Stimulated activated CD4-positive, alpha-beta T cell treated with anti-CD3 and anti-CD28 coated beads, Interleukin-2, amount 100 ng/mL, for 4 hours (primary cell): ENCODE measurements at regions not wholly inside any gene's neighbourhood (a gene's known extent, or its start where the extent isn't known, plus 50 kb on each side); places are given as distances from the start of the nearest gene placed in this dataset.

ENCODE experiments used
- DNase-seq: peaks from one replicate; pipeline ENCODE4 v3.0.0-alpha.2; 2020; ENCODE audit warnings: low read depth

DNA sequence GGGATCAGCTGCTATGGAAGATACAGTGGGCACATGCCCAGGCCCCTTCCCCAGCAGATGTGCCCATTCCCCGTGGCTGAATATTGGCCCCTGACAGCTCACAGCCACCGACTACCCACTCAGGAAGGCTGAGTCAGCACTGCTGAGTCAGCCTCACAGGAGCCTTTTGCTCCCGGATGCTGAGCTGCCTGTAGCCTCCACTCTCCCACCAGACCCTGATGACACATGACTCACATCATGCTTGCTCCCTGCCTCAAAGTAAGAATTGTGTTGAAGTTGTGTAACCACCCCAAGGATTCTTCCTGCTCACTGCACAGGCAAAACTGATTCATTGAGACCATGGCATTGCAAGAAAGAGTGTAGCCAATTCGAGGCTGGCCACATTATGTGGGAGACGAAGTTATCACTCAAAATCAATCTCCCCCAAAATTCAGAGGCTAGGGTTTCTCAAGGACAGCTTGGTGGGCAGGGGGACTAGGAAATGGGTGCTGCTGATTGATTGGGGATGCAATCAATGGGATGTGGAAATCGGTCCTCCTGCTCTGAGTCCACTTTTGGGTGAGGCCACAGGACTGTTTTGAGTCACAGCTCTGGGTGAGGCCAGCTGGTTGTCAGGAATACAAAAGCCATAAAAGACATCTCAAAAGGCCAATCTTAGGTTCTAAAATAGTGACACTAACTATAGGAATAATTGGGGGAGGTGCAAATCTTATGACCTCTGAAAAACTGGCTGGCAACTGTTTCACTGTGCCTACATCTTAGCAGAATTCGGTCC is 556.6 kb upstream of the CDH4 start:
- DNase-seq: no peak

DNA sequence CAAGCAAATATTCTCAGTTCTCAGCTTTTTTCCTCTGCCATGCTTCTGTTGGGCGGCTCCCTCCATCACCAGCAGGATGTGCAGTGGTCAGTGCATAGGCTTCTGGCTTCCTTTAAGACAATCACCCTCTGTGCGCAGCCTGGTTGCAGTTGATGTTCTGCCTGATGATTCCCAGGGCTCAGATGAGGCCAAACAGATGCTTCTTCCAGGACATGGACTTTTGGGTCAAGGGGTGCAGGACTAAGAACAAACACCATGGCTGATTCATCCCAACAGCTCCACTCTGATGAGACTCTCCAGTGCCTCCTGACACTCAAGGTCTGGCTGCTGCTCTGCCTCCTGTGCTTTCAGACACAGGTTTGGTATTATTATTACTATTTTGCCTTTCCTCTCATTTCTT is 554.8 kb upstream of the CDH4 start:
- no peak for DNase-seq

DNA sequence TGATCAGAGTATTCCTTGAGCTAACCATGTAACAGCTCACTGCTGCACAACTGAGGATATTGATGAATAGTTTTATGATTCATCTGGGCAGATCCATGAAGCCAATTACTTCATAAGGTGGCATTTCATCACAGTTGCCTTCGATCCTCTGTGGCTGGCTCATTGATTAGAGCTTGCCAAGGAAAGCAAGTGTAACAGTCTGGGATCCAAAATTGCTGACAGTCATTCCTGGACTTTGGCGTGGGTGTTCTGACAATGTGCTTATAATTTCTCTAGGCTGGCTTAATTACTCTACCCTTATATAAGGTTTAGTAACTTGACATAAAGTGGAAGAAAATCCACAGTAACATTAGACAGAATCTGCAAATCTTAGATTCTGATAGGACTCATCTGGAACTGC is 551.3 kb upstream of the CDH4 start:
- no peak for DNase-seq

DNA sequence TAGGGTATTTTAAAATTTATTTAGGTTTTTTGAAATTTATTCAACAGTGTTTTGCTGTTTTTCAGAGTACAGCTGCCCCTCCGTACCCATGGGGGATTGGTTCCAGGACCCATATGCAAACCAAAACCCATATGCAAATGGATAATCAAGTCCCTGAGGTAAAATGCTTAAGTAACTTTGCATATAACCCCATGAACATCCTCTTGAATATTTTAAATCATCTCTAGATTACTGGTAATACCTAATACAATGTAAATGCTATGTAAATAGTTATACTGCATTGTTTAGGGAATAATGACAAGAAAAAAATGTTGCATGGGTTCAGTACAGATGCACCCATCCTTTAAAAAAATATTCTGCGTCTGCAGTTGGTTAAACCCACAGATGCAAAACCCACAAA is 547.9 kb upstream of the CDH4 start:
- DNase-seq: no peak

DNA sequence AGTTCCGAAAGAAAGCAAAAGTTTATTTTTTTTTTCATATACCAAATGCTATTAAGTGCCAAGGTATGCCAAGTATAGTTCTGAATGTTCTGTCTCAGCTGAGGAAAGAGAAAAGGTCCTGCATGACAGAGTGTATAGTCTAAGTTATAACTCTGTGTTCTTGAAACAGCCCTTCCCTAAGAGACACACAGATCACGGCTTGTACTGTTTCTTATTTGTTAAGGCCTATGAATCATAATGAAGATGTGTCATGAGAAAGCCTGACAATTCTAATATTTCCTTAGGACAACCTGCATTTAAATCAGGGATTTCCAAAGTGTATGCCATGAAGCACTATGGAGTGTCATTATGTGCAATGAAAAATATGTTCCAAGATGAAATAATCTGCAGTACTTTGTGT is 538.7 kb upstream of the CDH4 start:
- DNase-seq: no peak

DNA sequence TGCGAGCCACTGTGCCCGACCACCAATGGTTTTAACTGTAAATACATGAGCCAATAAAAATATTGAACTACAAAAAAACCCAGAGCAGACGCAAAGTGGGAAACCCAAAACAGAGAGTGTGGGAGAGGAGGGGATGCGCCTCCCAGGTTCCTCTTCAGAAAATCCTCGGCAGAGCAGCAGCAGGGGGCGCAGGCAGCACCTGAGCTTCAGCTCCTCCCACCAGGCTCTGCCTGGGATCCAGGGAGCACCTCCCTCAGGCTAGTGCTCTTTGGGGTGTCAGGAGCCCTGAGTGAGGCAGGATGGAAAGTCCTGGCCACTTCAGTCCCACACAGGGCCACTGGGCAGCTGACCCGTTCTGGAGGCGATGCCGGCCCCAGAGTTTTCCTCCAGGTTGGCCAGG is 536.9 kb upstream of the CDH4 start:
- DNase-seq: no peak

DNA sequence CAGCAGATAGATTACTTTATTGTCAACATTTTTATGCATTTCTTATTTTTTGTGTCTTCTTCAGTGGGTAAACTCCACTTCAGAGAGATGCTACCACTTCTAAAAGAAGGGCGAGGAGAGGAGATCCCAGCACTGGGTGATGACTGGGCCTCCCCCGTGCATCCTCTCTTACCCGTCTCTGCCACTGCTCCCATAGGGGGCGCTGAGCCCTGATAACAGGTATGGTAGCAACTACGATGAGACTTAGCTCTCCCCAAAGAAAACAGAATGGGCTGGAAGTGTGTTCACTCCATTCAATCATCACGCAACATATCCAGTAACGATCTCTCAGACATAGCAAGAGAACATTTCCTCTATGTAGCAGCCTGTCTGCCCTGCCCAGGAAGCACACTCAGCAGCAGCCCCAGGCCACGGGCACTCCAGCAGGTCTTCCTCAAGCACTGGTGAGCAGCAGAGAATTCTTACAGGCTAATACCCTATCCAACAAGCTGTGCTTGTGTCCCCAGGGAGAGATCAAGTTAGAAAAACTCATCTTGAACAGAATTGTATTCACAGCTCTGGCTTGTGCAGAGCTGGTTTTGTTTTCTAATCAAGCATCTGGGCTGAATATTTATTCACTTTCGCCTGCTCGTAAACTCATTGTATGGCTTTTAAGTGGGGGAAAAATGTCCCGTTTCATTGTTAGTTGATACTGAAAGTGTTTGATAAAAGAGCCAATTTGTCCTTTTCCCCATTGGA is 533.1 kb upstream of the CDH4 start:
- DNase-seq: no peak

DNA sequence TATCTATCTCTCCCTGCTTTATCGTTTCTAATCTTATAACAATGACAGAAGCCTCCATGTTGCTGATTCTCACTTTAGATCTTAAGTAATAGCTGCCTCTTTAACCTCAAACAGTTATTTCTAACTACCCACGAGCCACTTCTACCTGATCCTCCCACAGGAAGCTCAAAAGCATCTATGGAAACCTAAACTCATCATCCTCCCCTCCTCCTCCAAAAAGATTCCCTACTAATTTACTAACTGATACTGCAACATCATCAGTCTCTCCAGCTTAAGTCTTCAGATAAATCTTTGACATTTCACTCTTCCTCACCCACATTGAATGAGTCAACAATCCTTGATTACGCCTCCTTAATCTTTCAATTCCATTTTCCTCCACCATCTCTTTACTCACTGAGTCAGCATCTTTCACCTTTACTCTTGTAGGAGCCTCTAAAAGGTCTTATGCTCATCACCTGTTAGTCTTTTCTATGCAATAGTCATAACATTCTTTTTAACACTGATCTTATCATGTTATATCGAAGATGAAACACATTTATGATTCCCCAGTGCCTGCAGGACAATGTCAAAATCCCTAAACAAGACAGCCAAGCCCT is 526.7 kb upstream of the CDH4 start:
- no peak for DNase-seq

DNA sequence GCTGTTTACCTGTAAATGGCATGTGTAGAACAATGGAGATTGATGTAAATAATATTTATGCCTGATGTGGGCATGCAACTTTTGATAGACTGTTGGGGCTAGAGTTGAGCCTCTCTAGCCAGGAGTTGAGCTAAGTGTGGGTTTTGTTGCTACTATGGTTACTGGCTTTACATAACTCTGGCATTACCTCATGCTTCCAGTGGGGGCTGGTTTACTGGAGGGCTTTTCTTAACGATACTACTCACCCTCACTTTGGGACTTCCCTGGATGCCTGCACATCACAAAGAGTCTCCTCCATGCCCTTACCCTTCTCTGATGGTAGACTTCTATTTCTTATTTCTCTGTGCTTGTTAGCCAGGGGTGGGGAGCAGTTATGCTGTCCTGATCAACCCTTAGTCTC is 524.6 kb upstream of the CDH4 start:
- no peak for DNase-seq

DNA sequence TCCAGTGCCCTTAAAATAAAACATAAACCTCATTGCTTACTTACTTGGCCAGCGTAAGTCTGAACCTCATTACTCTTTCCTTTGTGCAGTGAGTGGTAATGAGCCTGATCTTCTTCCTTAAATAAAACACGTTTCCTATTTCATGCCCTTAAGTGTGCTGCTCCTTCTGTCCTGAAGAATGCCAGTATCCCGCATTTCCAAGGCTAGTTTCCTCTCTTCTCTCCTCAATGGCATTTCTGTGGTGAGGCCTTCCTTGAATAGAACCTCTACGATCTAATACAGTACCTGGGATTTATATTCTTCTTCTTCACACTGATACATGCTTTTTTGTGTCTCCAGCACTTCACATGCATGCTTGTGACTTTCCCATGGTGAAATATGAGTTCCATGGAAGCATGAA is 523.4 kb upstream of the CDH4 start:
- no peak for DNase-seq

DNA sequence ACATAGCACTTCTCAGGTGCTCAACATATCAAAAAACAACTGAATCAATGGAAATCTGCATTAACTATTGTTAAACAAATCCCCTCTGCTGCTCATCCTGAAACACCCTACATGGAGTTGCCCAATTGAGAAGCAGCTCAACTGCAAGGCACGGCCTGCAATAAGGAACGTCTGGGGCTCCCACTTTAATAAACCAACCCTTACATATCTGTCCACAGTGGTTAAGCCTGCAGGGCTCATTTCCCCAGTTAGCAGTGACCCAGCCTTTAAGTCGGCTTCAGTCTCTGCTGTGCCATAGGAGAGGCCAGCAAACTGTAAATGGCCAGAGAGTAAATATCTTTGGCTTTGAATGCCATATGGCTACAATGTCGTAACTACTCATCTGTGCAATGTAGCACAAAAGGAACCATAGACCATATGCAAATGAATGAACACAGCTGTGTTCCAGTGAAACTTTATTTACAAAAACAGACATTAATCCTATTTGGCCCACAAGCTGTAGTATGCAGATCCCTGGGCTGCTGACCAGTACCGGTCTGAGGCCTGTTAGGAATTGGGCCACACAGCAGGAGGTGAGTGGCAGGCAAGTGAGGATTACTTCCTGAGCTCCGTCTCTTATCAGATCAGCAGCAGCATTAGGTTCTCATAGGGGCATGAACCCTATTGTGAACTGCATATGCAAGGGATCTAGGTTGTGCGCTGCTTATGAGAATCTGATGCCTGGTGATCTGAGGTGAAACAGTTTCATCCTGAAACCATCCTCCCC is 522.7 kb upstream of the CDH4 start:
- DNase-seq: no peak

DNA sequence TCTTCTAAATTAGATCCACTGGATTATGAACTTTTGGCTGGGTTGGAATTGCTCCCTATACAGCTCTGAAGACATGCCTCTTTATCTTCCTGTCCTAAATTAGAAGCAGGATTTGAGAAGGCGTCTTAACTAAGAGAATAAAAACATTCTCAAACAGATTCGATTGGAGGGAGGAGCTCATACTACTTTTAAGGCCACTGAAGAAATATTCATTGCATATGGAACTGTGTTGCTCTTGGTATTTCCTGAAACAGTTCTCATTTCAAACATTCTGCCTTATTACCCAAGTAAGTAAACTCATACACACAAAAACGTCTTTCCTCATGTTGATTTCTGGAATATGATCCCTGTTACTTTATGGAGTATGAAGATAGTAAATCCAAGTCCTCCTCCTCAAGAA is 519.7 kb upstream of the CDH4 start:
- DNase-seq: no peak

DNA sequence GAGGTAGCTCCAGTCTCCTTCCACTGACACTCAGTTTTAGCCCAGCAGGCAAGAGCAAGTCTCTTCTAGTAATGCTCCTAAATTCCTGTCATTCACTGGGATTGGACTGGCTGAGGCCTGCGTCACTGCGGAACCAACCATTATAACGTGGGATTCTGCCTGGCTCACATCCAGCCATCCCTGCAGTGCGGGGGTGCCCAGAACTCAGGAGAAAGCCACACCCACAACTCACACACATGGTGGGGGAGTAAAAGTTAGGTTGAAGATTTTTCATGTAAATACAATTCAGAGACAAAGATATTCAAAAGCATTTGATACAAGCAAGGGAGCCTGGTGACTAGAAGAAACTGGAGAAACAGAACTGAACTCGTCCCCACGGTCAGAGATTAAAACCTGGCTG is 504.0 kb upstream of the CDH4 start:
- no peak for DNase-seq

DNA sequence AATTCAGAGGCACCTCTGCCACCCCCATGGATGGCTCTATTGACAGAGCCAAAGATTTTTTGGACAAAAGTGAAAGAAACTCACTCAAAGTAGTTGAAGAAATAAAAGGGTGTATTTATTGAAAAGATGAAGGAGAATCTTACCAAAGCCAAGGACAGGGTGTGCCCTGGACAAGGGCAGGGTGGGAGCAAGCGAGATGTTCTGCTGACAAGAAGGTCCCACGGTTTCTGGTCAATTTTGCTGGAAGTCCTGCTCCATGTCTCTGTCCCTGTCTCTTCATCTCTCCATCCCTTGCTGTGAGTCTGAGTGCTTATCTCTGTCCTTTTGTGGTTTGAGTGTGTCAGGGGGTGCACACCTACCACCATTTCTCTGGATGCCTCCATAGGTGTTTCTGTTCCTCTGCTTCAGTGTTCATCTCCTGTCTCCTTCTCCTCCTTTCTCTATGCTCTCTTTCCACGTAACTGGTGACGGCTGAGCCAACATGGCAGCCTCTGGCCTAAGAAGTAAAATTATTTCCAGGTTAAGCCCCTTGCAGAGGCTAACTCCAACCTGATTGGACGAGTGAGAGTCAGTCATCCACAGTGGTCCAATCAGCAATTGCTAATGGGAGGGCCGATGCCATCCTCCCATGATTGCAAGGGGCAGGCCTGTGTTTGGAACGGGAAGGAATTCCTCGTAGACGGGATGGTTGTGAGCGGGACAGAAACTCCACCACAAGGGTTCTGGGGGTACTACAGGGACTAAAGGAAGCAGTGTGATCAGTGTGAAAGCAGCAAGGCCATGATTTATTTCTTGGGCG is 502.1 kb upstream of the CDH4 start:
- no peak for DNase-seq

DNA sequence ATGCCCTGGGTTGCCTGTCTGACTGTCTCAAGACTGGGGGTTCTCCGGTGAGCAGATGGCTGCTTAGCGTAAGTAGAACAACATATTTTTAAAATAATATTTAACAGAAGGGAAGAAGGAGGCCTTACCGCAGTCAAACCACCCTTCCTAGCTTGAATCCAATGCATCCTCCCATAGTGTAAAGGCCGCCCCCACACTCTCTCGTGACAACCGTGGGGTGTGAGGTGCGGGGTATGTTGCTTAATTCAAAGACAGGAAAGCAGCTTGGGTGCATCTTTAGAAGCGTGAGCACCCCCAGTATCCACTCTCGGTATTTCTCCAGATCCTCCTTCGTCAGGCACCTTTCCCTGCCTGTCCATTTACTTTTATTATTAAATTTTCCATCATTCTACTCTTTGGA is 501.2 kb upstream of the CDH4 start:
- no peak for DNase-seq

DNA sequence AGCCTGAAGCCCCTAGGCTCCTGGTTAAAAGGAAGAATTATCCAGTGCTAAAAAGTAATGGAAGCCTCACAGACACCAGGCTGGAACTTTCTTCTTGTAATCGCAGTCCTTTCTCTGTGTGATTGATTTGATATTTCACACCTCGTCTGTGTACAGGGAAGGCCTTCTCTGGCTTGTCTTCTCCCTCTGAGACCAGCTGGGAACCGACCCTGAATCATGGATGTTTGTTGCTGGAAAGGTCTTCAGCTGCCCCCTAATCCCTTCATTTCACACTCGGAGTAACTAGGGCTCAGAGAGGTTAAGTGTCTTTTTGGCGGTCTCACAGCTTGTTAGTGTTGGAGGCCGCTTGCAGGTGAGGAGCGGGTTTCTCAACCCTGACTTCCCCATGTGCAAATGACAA is 500.2 kb upstream of the CDH4 start:
- no peak for DNase-seq

DNA sequence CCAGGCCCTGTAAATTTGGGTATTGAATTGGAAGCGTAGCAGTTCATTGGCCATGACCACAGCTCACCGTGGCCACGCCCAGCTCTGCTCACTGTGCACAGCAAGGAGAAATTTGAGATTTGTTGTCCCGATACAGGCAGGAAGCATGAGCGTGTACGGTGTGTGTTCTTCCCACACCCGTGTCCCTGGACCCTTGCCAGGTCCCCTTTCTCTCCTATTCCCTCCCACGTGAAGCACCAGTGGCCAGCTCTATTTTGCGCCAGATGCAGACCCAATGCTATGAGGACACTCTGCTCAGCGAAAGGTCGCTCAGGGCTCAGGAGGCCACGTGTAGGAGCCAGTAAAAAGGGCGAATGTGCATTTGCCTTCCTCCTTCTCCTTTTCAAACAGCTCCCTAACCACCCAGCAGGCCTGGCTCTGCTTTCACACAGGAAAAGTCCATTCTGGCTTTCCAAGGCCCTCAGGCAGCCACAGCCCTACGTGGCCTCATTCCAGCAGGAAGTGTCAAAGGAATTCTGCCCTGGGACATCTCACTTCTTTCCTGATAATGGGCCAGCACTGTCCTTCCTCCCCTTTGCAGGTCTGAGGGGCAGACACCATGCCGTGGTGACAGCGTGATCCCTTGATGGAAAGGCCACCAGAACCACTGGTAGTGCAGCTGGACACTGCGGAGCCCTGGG is 499.2 kb upstream of the CDH4 start:
- no peak for DNase-seq

DNA sequence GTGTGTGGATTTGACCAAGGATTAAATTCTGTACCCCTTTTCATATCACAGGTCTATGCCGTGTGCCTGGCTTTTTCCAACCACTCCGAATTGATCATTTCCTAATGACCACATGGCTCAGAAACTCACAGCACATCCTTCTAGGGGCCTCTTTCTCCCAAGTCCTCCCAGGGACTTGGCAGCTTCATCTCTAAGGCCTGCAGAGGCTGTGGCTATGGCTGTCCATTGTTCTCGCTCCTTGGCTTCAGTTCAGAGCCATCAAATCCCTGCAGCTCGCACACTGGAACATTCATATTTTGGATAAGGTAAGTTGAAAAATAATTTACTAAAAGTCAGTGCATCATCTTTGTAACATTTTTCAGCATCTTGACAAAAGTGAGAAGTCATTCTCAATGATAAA is 497.2 kb upstream of the CDH4 start:
- no peak for DNase-seq

DNA sequence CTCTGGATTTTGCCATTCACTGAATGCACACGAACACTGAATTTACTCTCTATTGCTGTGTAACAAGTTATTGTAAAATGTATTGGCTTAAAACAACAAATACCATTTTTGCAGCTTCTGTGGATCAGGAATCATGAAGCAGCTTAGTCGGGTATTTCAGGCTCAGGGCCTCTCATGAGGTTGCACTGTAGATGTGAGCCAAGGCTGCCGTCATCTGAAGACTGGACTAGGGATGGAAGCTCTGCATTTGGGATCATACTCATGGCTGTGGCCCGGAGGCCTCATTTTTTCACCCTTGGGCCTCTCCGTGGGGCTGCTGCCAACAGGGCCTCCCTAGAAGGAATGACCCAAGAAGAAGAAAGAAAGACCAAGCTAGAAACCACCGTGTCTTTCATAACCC is 492.4 kb upstream of the CDH4 start:
- DNase-seq: no peak

DNA sequence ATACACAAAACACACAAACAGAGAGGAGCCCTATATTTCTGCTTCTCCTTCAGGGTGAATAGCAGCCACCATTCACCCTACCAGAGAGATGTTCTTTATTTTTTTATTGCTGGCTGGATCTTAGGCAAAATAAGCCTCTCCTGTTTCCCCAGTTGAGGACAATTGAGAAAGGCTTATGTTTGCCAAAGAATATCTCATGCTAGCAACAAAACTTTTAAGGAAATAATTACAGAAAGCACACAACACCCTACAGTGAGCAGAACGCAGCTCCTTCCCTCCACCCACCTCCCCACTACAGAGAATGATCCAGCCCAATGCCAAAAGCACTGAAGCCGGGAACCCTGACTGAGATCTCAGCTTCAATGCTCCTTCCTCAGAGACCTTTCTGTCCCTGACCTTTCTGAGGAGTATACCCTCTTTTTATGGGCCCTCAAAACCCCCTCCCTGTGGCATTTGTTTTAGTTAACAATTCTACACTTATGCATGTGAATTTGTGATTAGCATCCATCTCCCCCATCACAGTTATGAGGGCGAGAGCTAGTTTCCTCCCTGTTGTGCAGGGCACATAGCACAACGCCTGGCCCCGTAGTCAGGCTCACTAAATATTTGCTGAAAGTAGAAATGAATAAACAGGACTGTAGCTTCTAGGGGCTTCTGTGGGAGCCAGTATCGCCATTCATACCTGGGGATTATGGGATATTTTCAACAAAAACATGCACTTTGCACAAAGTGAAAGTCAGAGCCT is 491.6 kb upstream of the CDH4 start:
- DNase-seq: no peak

DNA sequence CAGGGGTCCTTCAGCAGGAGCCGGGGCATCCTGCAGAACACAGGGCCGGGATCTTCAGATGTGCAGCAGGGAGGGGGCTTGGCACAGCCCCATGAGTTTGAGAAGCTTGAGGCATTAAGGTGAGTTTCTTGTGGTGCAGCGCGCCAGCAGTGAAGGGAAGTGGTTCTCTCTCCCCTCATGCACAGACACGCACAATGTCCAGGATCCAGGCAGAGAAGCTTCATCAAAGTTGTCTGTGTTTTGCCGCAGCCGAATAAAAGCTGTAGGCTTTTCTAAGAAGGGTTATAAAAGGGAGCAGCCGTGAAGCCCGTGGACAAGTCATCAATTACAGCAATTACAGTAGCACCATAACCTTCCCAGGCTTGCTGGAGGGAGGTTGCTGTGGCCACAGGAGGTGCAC is 491.0 kb upstream of the CDH4 start:
- DNase-seq: no peak
